ENCODE measurements at regions not wholly inside any gene's neighbourhood (a gene's known extent, or its start where the extent isn't known, plus 50 kb on each side); places are given as distances from the start of the nearest gene placed in this dataset.
"Not testable (repeated sequence)": the region's sequence is repeated elsewhere in the genome, so short reads cannot be mapped to it uniquely, and the experiment has no call there.

DNA sequence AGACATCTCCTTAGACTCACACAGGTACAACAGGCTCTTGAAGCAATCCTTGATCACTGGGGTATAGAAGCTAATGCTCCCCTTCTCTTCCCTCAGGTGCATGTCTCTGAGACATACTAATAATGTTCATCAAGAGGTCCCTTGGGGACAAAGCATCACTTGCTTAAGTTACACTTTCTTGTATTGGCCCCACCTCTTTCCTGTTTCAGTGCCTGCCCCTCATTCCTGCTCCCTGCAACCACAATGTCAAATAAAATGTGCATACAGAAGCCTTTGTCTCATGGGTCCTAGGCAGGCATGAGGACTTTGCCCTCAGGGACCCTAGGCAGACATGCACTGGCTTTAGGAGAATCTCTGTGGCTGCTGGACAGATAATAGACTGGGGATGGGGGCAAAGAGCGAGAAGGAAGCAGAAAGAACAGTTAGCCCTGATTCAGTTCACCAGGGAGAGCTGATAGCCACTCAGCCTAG is 175.0 kb upstream of the NPY start:
- Mint-ChIP-seq H3K9me3 (no peaks in the 10 kb centered on the region), H3K27ac (ENCODE audit: low read depth) (no peak overlapping the region), H3K27me3 (peaks cover 79% of the 10 kb centered on the region), H3K4me3 (no peak overlapping the region), H3K4me1 (no peaks in the 10 kb centered on the region), H3K36me3 (ENCODE audit: insufficient read depth) (no peaks in the 10 kb centered on the region)
- DNase-seq (ENCODE audit: low spot score in 2 of 2) (no peak), ATAC-seq (replicated peaks; ENCODE audit: extremely low read depth, poor library complexity, severe bottlenecking) (no peak)

DNA sequence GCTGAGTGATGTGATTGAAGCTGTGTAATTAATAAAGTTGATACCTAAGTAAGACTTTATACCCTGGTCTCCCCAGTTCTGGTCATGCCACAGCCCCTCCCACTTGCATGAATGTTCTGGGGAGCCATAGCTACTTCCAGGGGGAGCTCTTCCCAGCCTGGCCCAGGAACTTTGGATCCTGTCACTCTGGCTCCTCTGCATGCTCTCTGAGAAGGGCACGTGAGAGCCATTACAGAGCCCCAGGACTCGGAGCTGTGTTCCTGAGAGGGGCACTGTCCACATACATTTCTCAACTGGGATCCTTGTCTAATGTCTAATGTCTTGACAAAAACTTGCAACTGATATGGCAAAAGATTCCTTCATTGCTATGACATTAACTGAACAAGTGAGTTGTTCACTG is 173.9 kb upstream of the NPY start:
- Mint-ChIP-seq H3K4me3 (no peak overlapping the region), H3K27me3 (peaks cover 73% of the 10 kb centered on the region), H3K9me3 (no peaks in the 10 kb centered on the region), H3K36me3 (ENCODE audit: insufficient read depth) (no peaks in the 10 kb centered on the region), H3K27ac (ENCODE audit: low read depth) (no peak overlapping the region), H3K4me1 (no peaks in the 10 kb centered on the region)
- no peak for DNase-seq (ENCODE audit: low spot score in 2 of 2)
- no peak for ATAC-seq (replicated peaks; ENCODE audit: extremely low read depth, poor library complexity, severe bottlenecking)

GRCh38 chr7:24113506-24113905 is 170.5 kb upstream of the NPY start:
- peaks cover 63% of the 10 kb centered on the region for H3K27me3 Mint-ChIP-seq
- DNase-seq (ENCODE audit: low spot score in 2 of 2) (no peak), ATAC-seq (replicated peaks; ENCODE audit: extremely low read depth, poor library complexity, severe bottlenecking) (no peak)
- H3K4me1 Mint-ChIP-seq, result no peaks in the 10 kb centered on the region
- no peaks in the 10 kb centered on the region for H3K36me3 Mint-ChIP-seq (ENCODE audit: insufficient read depth)
- no peaks in the 10 kb centered on the region for H3K9me3 Mint-ChIP-seq
- H3K4me3 Mint-ChIP-seq, result no peak overlapping the region
- no peak overlapping the region for H3K27ac Mint-ChIP-seq (ENCODE audit: low read depth)

GRCh38 chr7:24115661-24116060 is 168.3 kb upstream of the NPY start:
- no peaks in the 10 kb centered on the region for H3K9me3 Mint-ChIP-seq
- no peak overlapping the region for H3K27ac Mint-ChIP-seq (ENCODE audit: low read depth)
- no peak for ATAC-seq (replicated peaks; ENCODE audit: extremely low read depth, poor library complexity, severe bottlenecking)
- DNase-seq (ENCODE audit: low spot score in 2 of 2), result no peak
- peaks cover 47% of the 10 kb centered on the region for H3K27me3 Mint-ChIP-seq
- no peak overlapping the region for H3K4me3 Mint-ChIP-seq
- H3K36me3 Mint-ChIP-seq (ENCODE audit: insufficient read depth), result no peaks in the 10 kb centered on the region
- H3K4me1 Mint-ChIP-seq, result no peaks in the 10 kb centered on the region

DNA sequence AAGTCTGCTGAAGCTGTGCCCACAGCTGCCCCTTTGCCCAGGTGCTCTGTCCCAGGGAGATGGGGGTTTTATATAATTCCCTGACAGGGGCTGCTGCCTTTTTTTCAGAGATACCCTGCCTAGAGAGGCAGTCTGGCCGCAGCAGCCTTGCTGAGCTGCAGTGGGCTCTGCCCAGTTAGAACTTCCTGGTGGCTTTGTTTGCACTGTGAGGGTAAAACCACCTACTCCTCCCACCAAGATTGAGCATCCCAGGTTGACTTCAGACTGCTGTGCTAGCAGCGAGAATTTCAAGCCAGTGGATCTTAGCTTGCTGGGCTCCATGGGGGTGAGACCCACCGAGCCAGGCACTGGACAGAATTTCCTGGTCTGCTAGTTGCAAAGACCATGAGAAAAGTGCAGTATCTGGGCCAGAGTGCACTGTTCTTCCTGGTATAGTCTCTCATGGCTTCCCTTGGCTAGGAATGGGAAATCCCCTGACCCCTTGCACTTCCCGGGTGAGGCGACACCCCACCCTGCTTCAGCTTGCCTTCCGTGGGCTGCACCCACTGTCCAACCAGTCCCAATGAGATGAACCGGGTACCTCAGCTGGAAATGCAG is 166.0 kb upstream of the NPY start:
- H3K4me3 Mint-ChIP-seq; H3K4me1 Mint-ChIP-seq; H3K9me3 Mint-ChIP-seq; H3K36me3 Mint-ChIP-seq (ENCODE audit: insufficient read depth); ATAC-seq (replicated peaks; ENCODE audit: extremely low read depth, poor library complexity, severe bottlenecking); DNase-seq (ENCODE audit: low spot score in 2 of 2); H3K27ac Mint-ChIP-seq (ENCODE audit: low read depth): not testable (repeated sequence)
- H3K27me3 Mint-ChIP-seq, result peaks cover 31% of the 10 kb centered on the region

GRCh38 chr7:24119852-24120251 is 164.1 kb upstream of the NPY start:
- ATAC-seq (replicated peaks; ENCODE audit: extremely low read depth, poor library complexity, severe bottlenecking), result no peak
- H3K4me3 Mint-ChIP-seq, result no peak overlapping the region
- H3K27ac Mint-ChIP-seq (ENCODE audit: low read depth), result no peak overlapping the region
- H3K9me3 Mint-ChIP-seq, result no peaks in the 10 kb centered on the region
- H3K36me3 Mint-ChIP-seq (ENCODE audit: insufficient read depth), result no peaks in the 10 kb centered on the region
- DNase-seq (ENCODE audit: low spot score in 2 of 2), result no peak
- peaks cover 22% of the 10 kb centered on the region for H3K27me3 Mint-ChIP-seq
- H3K4me1 Mint-ChIP-seq, result no peaks in the 10 kb centered on the region

- no peak for DNase-seq (ENCODE audit: low spot score in 2 of 2)
- H3K36me3 Mint-ChIP-seq (ENCODE audit: insufficient read depth), result no peaks in the 10 kb centered on the region
- no peak overlapping the region for H3K27ac Mint-ChIP-seq (ENCODE audit: low read depth)
- H3K9me3 Mint-ChIP-seq, result no peaks in the 10 kb centered on the region
- no peaks in the 10 kb centered on the region for H3K27me3 Mint-ChIP-seq
- H3K4me1 Mint-ChIP-seq, result no peaks in the 10 kb centered on the region
- H3K4me3 Mint-ChIP-seq, result no peak overlapping the region
- no peak for ATAC-seq (replicated peaks; ENCODE audit: extremely low read depth, poor library complexity, severe bottlenecking)
Measured at GRCh38 chr7:24123076-24123475, 160.9 kb upstream of the NPY start.

GRCh38 chr7:24125765-24126164 is 158.2 kb upstream of the NPY start:
- ATAC-seq (replicated peaks; ENCODE audit: extremely low read depth, poor library complexity, severe bottlenecking) (no peak), DNase-seq (ENCODE audit: low spot score in 2 of 2) (no peak)

GRCh38 chr7:24127930-24128329 is 156.1 kb upstream of the NPY start:
- DNase-seq (ENCODE audit: low spot score in 2 of 2) (no peak), ATAC-seq (replicated peaks; ENCODE audit: extremely low read depth, poor library complexity, severe bottlenecking) (no peak)
- H3K4me1 Mint-ChIP-seq, result no peaks in the 10 kb centered on the region
- no peaks in the 10 kb centered on the region for H3K9me3 Mint-ChIP-seq
- no peak overlapping the region for H3K4me3 Mint-ChIP-seq
- no peak overlapping the region for H3K27ac Mint-ChIP-seq (ENCODE audit: low read depth)
- no peaks in the 10 kb centered on the region for H3K36me3 Mint-ChIP-seq (ENCODE audit: insufficient read depth)
- H3K27me3 Mint-ChIP-seq, result no peaks in the 10 kb centered on the region

More at GRCh38 chr7:24125765-24126164, 158.2 kb upstream of the NPY start:
- Mint-ChIP-seq H3K4me3 (no peak overlapping the region), H3K9me3 (no peaks in the 10 kb centered on the region), H3K4me1 (no peaks in the 10 kb centered on the region), H3K27ac (ENCODE audit: low read depth) (no peak overlapping the region), H3K36me3 (ENCODE audit: insufficient read depth) (no peaks in the 10 kb centered on the region), H3K27me3 (no peaks in the 10 kb centered on the region)

DNA sequence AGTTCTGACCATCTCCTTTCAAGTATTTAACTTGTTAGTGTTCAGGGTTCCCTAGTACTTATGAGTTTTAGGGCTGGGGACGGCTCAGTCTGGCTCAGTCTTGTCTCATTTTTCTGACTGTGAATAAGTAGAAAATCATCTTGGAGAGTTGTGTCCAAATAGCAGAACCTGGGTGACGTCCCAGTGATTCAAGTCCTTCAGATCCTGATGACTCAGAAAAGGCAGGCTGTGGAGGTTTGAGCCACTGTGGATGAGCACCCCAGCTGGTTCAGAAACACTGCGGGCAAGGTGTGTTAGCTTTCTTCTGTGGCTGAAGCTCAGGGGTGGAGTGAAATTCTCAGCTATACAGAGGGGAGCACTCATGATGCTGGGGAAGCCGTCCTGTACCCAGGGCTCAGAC is 154.4 kb upstream of the NPY start:
- Mint-ChIP-seq H3K27me3 (peaks cover 10% of the 10 kb centered on the region), H3K4me1 (peaks cover 8% of the 10 kb centered on the region), H3K27ac (ENCODE audit: low read depth) (no peak overlapping the region), H3K4me3 (no peak overlapping the region), H3K36me3 (ENCODE audit: insufficient read depth) (no peaks in the 10 kb centered on the region), H3K9me3 (no peaks in the 10 kb centered on the region)
- ATAC-seq (replicated peaks; ENCODE audit: extremely low read depth, poor library complexity, severe bottlenecking) (no peak), DNase-seq (ENCODE audit: low spot score in 2 of 2) (no peak)

- Mint-ChIP-seq H3K9me3 (no peaks in the 10 kb centered on the region), H3K36me3 (ENCODE audit: insufficient read depth) (no peaks in the 10 kb centered on the region), H3K27me3 (peaks cover 10% of the 10 kb centered on the region), H3K27ac (ENCODE audit: low read depth) (no peak overlapping the region), H3K4me1 (peaks cover 15% of the 10 kb centered on the region), H3K4me3 (no peak overlapping the region)
- DNase-seq (ENCODE audit: low spot score in 2 of 2) (no peak), ATAC-seq (replicated peaks; ENCODE audit: extremely low read depth, poor library complexity, severe bottlenecking) (no peak)
Measured at GRCh38 chr7:24130631-24131030, 153.4 kb upstream of the NPY start.

DNA sequence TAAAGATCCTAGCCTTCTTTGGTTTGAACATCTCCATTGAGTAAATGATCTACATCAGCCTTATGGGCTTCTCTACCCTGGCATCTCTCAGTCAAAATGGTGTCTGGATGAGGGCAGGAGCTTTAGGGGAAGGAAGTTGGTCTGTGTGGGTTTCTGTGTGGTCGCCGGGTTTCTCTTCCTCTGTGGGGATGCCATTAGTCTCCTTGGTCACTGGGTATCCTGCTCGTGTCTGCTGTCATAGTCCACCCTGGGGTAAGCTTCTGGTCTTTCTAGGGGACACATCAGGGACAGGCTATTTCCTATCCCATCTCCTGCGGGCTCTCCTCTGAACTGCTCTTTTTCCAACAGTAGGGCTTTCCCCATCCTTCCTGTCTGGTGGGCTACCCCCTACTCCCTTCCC is 150.3 kb upstream of the NPY start:
- Mint-ChIP-seq H3K4me3 (no peak overlapping the region), H3K9me3 (no peaks in the 10 kb centered on the region), H3K27ac (ENCODE audit: low read depth) (no peak overlapping the region), H3K36me3 (ENCODE audit: insufficient read depth) (no peaks in the 10 kb centered on the region), H3K4me1 (peaks cover 15% of the 10 kb centered on the region), H3K27me3 (peaks cover 27% of the 10 kb centered on the region)
- ATAC-seq (replicated peaks; ENCODE audit: extremely low read depth, poor library complexity, severe bottlenecking) (no peak), DNase-seq (ENCODE audit: low spot score in 2 of 2) (no peak)

- Mint-ChIP-seq H3K4me3 (no peak overlapping the region), H3K9me3 (no peaks in the 10 kb centered on the region), H3K27ac (ENCODE audit: low read depth) (no peak overlapping the region), H3K4me1 (peaks cover 15% of the 10 kb centered on the region), H3K27me3 (peaks cover 32% of the 10 kb centered on the region), H3K36me3 (ENCODE audit: insufficient read depth) (no peaks in the 10 kb centered on the region)
- DNase-seq (ENCODE audit: low spot score in 2 of 2) (no peak), ATAC-seq (replicated peaks; ENCODE audit: extremely low read depth, poor library complexity, severe bottlenecking) (no peak)
Measured at GRCh38 chr7:24134535-24134934, 149.5 kb upstream of the NPY start.

All from central memory CD8-positive, alpha-beta T cell (primary cell).